Astrocyte of the spinal cord (primary cell): ENCODE measurements at regions not wholly inside any gene's neighbourhood (a gene's known extent, or its start where the extent isn't known, plus 50 kb on each side); places are given as distances from the start of the nearest gene placed in this dataset.
A peak's percentile ranks its signal among the peaks of the same experiment; 100 is the strongest.

Experiments
- DNase-seq: peaks from one replicate; pipeline ENCODE4 v3.0.0; 2011; ENCODE audit warnings: low read depth, low spot score
- H3K4me3 ChIP-seq: 2 replicates; pipeline ENCODE4 v1.5.1; 2011; ENCODE audit warnings: low read depth, mild to moderate bottlenecking, low read length, moderate library complexity
- CTCF ChIP-seq: IDR thresholded peaks from 2 replicates; pipeline ENCODE4 v1.5.1; 2012; ENCODE audit warnings: low read depth, mild to moderate bottlenecking, low read length, inconsistent platforms
- in situ Hi-C: cut with HindIII; loops from 2 replicates; pipeline ENCODE4 v1.10.0; 2017; ENCODE audit warnings: low sequenced_read_pairs

GRCh38 chr18:70456376-70456775, 167.5 kb downstream of the SOCS6 start:
- no peak for TF ChIP-seq CTCF
- no peak for DNase-seq
- in situ Hi-C loops, result no loop called here
- H3K4me3 ChIP-seq, result no peak overlapping the region

GRCh38 chr18:70455731-70456130, 166.9 kb downstream of the SOCS6 start:
- DNase-seq, result no peak
- TF ChIP-seq CTCF, result no peak
- in situ Hi-C loops, result no loop called here
- no peak overlapping the region for H3K4me3 ChIP-seq

- DNase-seq, result peak; percentile 78
- peak; percentile 77 for TF ChIP-seq CTCF
Measured at GRCh38 chr18:70454704-70455322, 166.0 kb downstream of the SOCS6 start.

GRCh38 chr18:70453058-70453775, 164.4 kb downstream of the SOCS6 start:
- TF ChIP-seq CTCF, result no peak
- no peak overlapping the region for H3K4me3 ChIP-seq
- in situ Hi-C loops, result no loop called here
- no peak for DNase-seq

More at GRCh38 chr18:70454704-70455322, 166.0 kb downstream of the SOCS6 start:
- in situ Hi-C loops, result no loop called here
- H3K4me3 ChIP-seq, result no peak overlapping the region

- no peak for TF ChIP-seq CTCF
- in situ Hi-C loops, result no loop called here
- H3K4me3 ChIP-seq, result no peak overlapping the region
- DNase-seq, result no peak
Measured at GRCh38 chr18:70452501-70452900, 163.7 kb downstream of the SOCS6 start.

GRCh38 chr18:70450426-70451253, 161.8 kb downstream of the SOCS6 start:
- in situ Hi-C loops, result no loop called here
- TF ChIP-seq CTCF, result peak; percentile 49
- DNase-seq, result peak; percentile 35
- H3K4me3 ChIP-seq, result no peak overlapping the region
